ENCODE measurements at regions not wholly inside any gene's neighbourhood (a gene's known extent, or its start where the extent isn't known, plus 50 kb on each side); places are given as distances from the start of the nearest gene placed in this dataset.

DNA sequence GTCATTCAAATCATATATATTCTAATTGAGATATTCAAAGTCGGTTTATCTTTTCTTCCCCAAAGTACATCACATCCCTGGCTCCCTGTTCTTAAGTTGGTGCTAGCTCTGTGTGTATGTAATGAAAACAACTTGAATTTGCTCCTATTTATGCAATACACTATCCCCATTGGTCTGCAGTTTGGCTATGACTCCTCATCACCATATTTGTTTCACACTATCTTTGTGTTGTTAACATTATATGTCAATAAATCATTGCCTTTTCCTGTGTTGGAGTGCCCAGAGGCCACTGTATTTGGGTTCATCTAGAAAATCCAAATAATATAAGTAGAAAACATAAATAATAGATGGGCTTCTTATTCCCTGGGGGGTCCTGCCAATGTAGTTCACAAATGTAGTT lies 306.6 kb upstream of the TENM4 start:
- no peak for DNase-seq (ENCODE audit: low read depth)

- no peak for DNase-seq (ENCODE audit: low read depth)
These were observed 304.1 kb upstream of the TENM4 start for GRCh38 chr11:79744941-79745340.

- no peak for DNase-seq (ENCODE audit: low read depth)
These were observed 301.3 kb upstream of the TENM4 start for GRCh38 chr11:79742176-79742575.

- DNase-seq (ENCODE audit: low read depth): no peak
These were observed 298.8 kb upstream of the TENM4 start for GRCh38 chr11:79739591-79739990.

DNA sequence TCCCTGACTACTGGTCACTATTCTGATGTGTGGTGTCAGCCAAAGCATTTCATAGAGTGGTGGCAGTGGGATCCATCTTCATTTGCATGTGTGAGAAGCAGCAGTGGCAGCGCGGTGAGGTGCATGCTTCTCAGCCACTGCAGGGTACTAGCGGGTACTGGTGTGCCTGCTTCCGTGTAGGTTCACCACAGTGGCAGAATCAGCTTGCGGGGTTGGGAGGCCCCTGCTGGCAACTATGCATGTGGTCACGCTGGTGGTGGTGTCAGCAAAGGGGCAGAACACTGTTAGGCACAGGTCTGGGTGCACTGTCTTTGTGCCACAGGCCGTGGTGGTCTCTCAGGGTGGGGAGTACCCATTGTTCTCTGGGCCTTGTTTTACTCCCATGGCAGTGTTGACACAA lies 286.4 kb upstream of the TENM4 start:
- no peak for DNase-seq (ENCODE audit: low read depth)

- no peak for DNase-seq (ENCODE audit: low read depth)
These were observed 279.3 kb upstream of the TENM4 start for GRCh38 chr11:79720115-79720514.

GRCh38 chr11:79708319-79708932 lies 267.6 kb upstream of the TENM4 start:
- no peak for DNase-seq (ENCODE audit: low read depth)

DNA sequence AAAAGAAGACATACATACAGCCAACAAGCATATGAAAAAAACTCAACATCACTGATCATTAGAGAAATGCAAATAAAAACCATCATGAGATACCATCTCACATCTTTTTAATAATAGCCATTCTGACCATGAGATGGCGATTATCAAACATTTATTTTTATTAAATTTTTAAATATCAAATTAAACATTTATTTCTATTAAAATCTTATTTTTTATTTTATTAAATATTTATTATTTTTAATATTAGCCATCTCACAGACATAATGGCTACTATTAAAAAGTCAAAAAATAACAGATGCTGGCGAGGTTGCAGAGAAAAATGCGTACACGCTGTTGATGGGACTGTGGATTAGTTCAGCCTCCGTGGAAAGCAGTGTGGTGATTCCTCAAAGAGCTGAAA lies 264.8 kb upstream of the TENM4 start:
- DNase-seq (ENCODE audit: low read depth): no peak

DNA sequence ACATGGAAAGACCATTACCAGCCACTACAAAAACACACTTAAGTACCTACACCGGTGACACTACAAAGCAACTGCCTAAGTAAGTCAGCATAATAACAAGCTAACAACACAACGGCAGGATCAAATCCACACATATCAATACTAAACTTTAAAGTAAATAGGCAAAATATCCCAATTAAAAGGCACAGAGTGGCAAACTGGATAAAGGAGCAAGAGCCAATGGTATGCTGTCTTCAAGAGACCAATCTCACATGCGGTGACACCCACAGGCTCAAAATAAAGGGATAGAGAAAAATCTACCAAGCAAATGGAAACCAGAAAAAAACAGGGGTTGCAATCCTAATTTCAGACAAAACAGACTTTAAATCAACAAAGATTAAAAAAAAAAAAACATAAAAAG lies 261.5 kb upstream of the TENM4 start:
- DNase-seq (ENCODE audit: low read depth): no peak

DNA sequence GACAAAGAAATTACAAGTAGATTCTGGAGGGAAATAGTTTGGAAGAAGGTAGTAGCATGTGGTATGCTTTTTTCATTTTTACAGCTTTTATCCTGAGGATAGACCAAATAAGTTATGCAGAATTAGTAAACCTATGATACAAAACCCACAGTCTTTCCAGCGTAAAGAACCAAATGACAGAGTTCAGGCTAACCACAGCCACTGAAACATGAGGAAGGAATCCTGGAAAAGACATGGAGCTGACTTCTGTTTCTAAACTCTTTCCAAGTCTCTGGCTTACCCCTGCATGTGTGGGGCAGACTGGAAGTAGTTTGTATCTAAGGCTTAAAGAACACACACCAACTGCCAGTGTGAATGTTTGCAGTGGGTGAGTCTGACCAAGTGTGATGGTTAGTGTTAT lies 258.4 kb upstream of the TENM4 start:
- DNase-seq (ENCODE audit: low read depth): no peak

- no peak for DNase-seq (ENCODE audit: low read depth)
These were observed 257.1 kb upstream of the TENM4 start for GRCh38 chr11:79697905-79698304.

DNA sequence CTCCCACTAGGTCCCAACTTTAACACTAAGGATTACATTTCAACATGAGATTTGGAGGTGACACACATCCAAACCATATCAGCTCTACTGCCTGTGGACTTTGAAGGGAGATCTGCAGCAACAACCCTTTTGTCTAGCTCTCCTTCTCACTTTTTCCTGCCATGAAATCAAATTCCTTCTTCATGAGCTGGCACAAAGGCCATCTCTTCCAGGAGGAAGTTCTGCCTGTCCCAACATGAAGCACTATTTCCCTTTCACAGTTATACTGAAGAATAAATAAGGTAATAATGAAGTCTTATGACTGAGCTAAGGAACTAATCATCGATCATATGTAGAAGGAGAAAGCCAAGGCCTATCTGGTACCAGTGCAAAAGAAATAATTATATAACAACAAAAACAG lies 253.5 kb upstream of the TENM4 start:
- DNase-seq (ENCODE audit: low read depth): no peak

DNA sequence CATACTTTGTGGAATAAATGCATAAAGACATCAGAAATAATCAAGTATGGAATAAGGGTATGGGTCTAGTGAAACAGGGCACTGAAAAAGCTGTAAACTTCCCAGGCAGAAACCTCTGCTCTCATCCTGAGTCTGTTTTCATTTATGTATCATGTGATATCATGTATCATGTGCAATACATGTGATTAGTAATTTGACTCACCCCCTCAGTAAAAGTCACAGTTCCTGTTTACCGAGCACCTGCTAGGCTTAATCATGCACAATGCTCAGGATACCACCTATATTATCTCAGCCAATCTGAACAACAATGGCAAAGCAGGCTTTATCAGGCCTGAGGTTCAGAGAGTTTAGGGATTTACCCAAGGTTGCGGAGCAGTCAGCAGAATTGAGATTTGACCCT lies 250.6 kb upstream of the TENM4 start:
- no peak for DNase-seq (ENCODE audit: low read depth)

- no peak for DNase-seq (ENCODE audit: low read depth)
These were observed 246.0 kb upstream of the TENM4 start for GRCh38 chr11:79686703-79687419.

DNA sequence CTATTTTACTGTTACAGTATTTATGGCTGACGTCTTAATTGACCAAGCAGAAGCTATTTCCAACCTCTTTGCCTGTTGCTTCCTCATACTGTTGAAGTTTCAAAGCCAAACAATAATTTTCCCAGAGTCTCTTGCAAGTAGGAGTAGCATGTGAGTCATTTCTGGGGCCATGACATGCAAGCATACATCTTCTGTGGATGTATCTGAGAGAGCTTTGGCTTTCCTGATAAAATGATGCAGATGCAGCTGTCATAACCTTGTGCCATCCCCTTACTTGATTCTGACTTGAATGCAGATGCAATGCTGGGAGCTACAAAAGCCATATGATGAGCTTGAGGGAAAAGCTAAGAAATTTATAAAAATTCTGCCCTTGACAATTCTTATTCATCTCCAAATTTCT lies 243.1 kb upstream of the TENM4 start:
- DNase-seq (ENCODE audit: low read depth): no peak

DNA sequence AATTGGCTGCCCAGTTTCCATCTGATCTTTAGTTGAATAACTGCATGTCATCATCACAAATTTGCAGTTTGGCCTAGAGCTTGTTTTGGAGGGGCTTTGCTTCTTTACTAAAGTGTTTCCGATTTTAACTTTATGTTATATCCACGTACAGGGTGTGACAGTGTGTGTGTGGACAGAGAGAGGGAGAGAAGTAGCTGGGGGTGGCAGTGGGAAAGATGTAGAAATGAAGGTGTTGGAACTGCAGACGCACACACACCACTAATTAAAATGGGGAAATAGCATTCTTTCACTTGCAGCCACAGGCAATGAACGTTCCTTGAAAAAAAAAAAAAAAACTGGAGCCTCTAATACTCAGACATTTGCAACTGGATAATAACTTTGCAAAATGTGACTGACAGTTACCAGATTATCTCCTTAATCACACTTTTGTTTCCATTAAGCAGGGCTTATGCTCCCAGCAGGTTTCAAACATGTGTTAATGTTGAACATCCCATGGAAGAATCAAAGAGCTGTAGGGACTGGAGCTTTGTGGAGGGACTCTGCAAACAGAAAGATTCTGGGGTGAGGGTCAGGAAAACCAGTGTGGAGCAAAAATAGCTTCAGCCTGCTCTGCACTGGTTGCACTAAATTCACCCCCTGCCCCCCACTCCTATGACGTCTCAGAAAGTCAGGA lies 238.1 kb upstream of the TENM4 start:
- no peak for DNase-seq (ENCODE audit: low read depth)

- no peak for DNase-seq (ENCODE audit: low read depth)
These were observed 235.6 kb upstream of the TENM4 start for GRCh38 chr11:79676396-79676795.

- no peak for DNase-seq (ENCODE audit: low read depth)
These were observed 234.3 kb upstream of the TENM4 start for GRCh38 chr11:79675081-79675480.

DNA sequence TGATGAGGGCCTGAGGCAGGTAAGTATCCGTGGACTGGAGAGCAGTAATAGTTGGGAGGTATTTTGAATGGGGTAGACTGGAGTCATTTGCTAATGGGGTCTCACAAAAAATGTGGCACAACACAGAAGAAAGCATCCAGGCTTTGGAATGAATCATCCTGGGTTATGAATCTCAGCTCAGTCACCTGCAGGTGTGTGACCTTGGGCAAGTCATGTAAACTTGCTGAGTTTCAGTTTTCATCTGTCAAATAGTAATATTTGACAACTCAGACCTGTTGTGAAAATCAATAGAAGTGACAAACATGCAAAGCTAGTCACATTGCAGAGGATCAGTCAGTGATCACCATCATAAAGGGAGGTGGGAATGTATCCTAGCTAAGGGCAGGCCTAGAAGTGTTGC lies 232.0 kb upstream of the TENM4 start:
- DNase-seq (ENCODE audit: low read depth): no peak

DNA sequence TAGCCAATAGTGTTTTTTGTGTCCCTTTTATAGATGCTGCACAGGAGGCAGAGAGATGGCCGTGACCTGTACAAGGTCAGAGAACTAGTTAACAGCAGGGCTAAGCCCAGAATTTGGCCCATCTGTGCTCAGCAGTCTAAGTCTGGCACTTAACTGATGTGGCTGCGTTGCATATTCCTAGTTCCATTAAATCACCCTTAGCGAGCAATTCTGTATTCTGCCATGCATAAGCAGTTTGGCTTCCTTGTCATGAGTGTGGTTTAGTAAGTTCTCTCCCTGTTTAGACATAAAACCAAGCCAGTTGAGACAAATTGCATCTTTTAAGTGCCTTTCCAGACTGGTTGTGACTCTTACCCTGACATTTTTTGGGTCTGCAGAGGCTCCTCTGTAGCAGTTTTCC lies 230.6 kb upstream of the TENM4 start:
- DNase-seq (ENCODE audit: low read depth): no peak

DNA sequence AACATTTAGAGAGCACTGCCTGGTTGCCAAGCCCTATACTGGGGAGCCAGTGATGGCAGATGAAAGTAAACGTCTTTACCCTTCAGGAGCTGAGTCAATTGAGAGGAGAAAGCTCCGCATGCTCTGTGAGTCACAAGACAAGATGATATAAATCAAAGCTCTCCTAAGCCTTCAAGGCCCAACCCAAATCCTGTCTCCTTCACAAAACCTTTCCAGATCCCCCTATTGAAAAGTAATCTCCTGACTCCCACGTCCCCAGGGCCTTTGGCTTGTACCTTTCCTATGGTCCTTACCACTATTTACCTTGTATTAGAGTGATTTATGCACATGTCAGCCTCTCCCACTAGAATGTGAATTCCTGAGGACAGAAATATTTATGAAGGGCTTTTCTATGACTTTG lies 230.1 kb upstream of the TENM4 start:
- no peak for DNase-seq (ENCODE audit: low read depth)

DNA sequence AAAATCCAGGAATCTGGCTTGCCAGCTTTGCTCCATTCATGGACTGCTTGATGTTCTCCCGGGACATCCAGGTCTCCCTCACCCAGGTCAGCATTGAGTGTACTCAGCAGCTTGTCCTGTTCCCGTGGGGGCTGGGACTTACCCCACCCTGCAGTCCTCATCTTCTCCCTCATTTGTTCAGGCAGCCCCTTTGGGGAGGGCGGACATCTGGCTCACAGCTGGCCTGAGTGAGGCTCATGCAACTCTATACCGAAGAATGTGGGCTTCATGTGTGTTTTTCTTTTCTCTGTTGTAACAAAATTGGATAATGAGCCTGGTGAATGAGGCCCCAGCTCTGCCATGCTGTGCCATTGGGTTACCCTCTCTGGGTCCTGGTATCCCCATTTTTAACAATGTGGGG lies 227.7 kb upstream of the TENM4 start:
- DNase-seq (ENCODE audit: low read depth): no peak

DNA sequence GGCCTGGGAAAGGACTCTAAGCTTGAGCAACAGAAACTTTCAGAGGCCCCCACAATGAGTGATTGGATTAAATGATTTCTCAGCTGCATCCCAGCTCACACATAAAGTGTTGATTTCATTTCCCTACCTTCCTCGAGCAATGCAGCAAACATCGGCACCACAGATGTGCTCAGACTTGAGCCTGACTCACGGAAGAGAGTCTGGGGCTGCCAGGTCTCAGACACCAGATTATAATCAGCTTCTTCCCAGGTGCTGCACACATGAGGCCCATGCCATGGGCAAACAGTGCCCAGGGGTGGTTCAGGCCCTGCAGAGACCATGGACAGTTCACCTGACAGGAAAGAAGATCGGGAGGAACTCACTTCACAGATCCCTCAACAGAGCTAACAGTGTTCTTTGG lies 226.6 kb upstream of the TENM4 start:
- no peak for DNase-seq (ENCODE audit: low read depth)

- no peak for DNase-seq (ENCODE audit: low read depth)
These were observed 222.2 kb upstream of the TENM4 start for GRCh38 chr11:79663017-79663416.
